ENCODE measurements at regions not wholly inside any gene's neighbourhood (a gene's known extent, or its start where the extent isn't known, plus 50 kb on each side); places are given as distances from the start of the nearest gene placed in this dataset.
"Not testable (repeated sequence)": the region's sequence is repeated elsewhere in the genome, so short reads cannot be mapped to it uniquely, and the experiment has no call there.

- Mint-ChIP-seq H3K4me3 (no peak overlapping the region), H3K4me1 (no peaks in the 10 kb centered on the region), H3K27ac (no peak overlapping the region), H3K27me3 (no peaks in the 10 kb centered on the region), H3K9me3 (no peaks in the 10 kb centered on the region), H3K36me3 (no peaks in the 10 kb centered on the region)
Measured at GRCh38 chr3:10682692-10683091, 133.3 kb upstream of the SLC6A11 start.

GRCh38 chr3:10683106-10683505 lies 132.9 kb upstream of the SLC6A11 start:
- Mint-ChIP-seq H3K4me1 (no peaks in the 10 kb centered on the region), H3K27me3 (no peaks in the 10 kb centered on the region), H3K36me3 (no peaks in the 10 kb centered on the region), H3K27ac (no peak overlapping the region), H3K4me3 (no peak overlapping the region), H3K9me3 (no peaks in the 10 kb centered on the region)

GRCh38 chr3:10688126-10688525 lies 127.9 kb upstream of the SLC6A11 start:
- no peaks in the 10 kb centered on the region for H3K4me1 Mint-ChIP-seq
- H3K9me3 Mint-ChIP-seq, result no peaks in the 10 kb centered on the region
- no peak overlapping the region for H3K4me3 Mint-ChIP-seq
- H3K27ac Mint-ChIP-seq, result no peak overlapping the region
- H3K27me3 Mint-ChIP-seq, result peaks cover 4% of the 10 kb centered on the region
- H3K36me3 Mint-ChIP-seq, result peaks cover 2% of the 10 kb centered on the region

- Mint-ChIP-seq H3K4me1 (no peaks in the 10 kb centered on the region), H3K36me3 (peaks cover 2% of the 10 kb centered on the region), H3K4me3 (no peak overlapping the region), H3K27ac (no peak overlapping the region), H3K27me3 (peaks cover 4% of the 10 kb centered on the region), H3K9me3 (no peaks in the 10 kb centered on the region)
Measured at GRCh38 chr3:10688548-10689172, 127.4 kb upstream of the SLC6A11 start.

GRCh38 chr3:10692039-10692622 lies 123.9 kb upstream of the SLC6A11 start:
- Mint-ChIP-seq H3K9me3 (no peaks in the 10 kb centered on the region), H3K27me3 (peaks cover 10% of the 10 kb centered on the region), H3K27ac (no peak overlapping the region), H3K4me1 (no peaks in the 10 kb centered on the region), H3K4me3 (no peak overlapping the region), H3K36me3 (peaks cover 2% of the 10 kb centered on the region)

GRCh38 chr3:10693457-10693856 lies 122.6 kb upstream of the SLC6A11 start:
- peaks cover 16% of the 10 kb centered on the region for H3K27me3 Mint-ChIP-seq
- peaks cover 2% of the 10 kb centered on the region for H3K36me3 Mint-ChIP-seq
- H3K9me3 Mint-ChIP-seq, result no peaks in the 10 kb centered on the region
- H3K4me1 Mint-ChIP-seq, result no peaks in the 10 kb centered on the region
- H3K4me3 Mint-ChIP-seq, result no peak overlapping the region
- no peak overlapping the region for H3K27ac Mint-ChIP-seq

- peaks cover 2% of the 10 kb centered on the region for H3K36me3 Mint-ChIP-seq
- H3K27me3 Mint-ChIP-seq, result peaks cover 21% of the 10 kb centered on the region
- H3K4me1 Mint-ChIP-seq, result no peaks in the 10 kb centered on the region
- no peak overlapping the region for H3K4me3 Mint-ChIP-seq
- H3K9me3 Mint-ChIP-seq, result no peaks in the 10 kb centered on the region
- no peak overlapping the region for H3K27ac Mint-ChIP-seq
Measured at GRCh38 chr3:10694179-10694578, 121.8 kb upstream of the SLC6A11 start.

- H3K36me3 Mint-ChIP-seq, H3K4me1 Mint-ChIP-seq, H3K9me3 Mint-ChIP-seq, H3K27ac Mint-ChIP-seq, H3K4me3 Mint-ChIP-seq: not testable (repeated sequence)
- H3K27me3 Mint-ChIP-seq, result peaks cover 22% of the 10 kb centered on the region
Measured at GRCh38 chr3:10695186-10695585, 120.8 kb upstream of the SLC6A11 start.

- Mint-ChIP-seq H3K4me3 (no peak overlapping the region), H3K27ac (no peak overlapping the region), H3K9me3 (no peaks in the 10 kb centered on the region), H3K27me3 (peaks cover 26% of the 10 kb centered on the region), H3K4me1 (no peaks in the 10 kb centered on the region), H3K36me3 (peaks cover under 1% of the 10 kb centered on the region)
Measured at GRCh38 chr3:10695595-10696285, 120.3 kb upstream of the SLC6A11 start.

- Mint-ChIP-seq H3K9me3 (peaks cover 0 to 1% (median 0%) of the 10 kb centered on the region in 3 donors), H3K4me3 (no peak overlapping the region), H3K27me3 (peaks cover 25% of the 10 kb centered on the region), H3K4me1 (peaks cover 0 to 2% (median 0%) of the 10 kb centered on the region in 3 donors), H3K36me3 (peaks cover 3% of the 10 kb centered on the region), H3K27ac (no peak overlapping the region)
Measured at GRCh38 chr3:10697918-10698317, 118.1 kb upstream of the SLC6A11 start.

- Mint-ChIP-seq H3K4me1 (peaks cover 0 to 6% (median 2%) of the 10 kb centered on the region in 3 donors), H3K4me3 (no peak overlapping the region), H3K27me3 (peaks cover 48% of the 10 kb centered on the region)
Measured at GRCh38 chr3:10700821-10701220, 115.2 kb upstream of the SLC6A11 start.

GRCh38 chr3:10702961-10703740 lies 112.9 kb upstream of the SLC6A11 start:
- Mint-ChIP-seq H3K36me3 (peaks cover 3% of the 10 kb centered on the region), H3K27ac (no peak overlapping the region), H3K27me3 (peaks cover 52% of the 10 kb centered on the region), H3K9me3 (peaks cover 0 to 1% (median 0%) of the 10 kb centered on the region in 3 donors), H3K4me3 (no peak overlapping the region), H3K4me1 (peaks cover 2 to 8% (median 5%) of the 10 kb centered on the region in 3 donors)

More at GRCh38 chr3:10700821-10701220, 115.2 kb upstream of the SLC6A11 start:
- Mint-ChIP-seq H3K9me3 (peaks cover 0 to 1% (median 0%) of the 10 kb centered on the region in 3 donors), H3K27ac (no peak overlapping the region), H3K36me3 (peaks cover 3% of the 10 kb centered on the region)

- peaks cover 5% of the 10 kb centered on the region for H3K36me3 Mint-ChIP-seq
- peaks cover 55% of the 10 kb centered on the region for H3K27me3 Mint-ChIP-seq
- H3K4me1 Mint-ChIP-seq, result peaks cover 2 to 8% (median 5%) of the 10 kb centered on the region in 3 donors
- H3K27ac Mint-ChIP-seq, result no peak overlapping the region
- H3K4me3 Mint-ChIP-seq, result no peak overlapping the region
- peaks cover 0 to 1% (median 0%) of the 10 kb centered on the region in 3 donors for H3K9me3 Mint-ChIP-seq
Measured at GRCh38 chr3:10703875-10704274, 112.2 kb upstream of the SLC6A11 start.

- peaks cover 59% of the 10 kb centered on the region for H3K27me3 Mint-ChIP-seq
- H3K36me3 Mint-ChIP-seq, result peaks cover 3% of the 10 kb centered on the region
- H3K9me3 Mint-ChIP-seq, result peaks cover 0 to 3% (median 0%) of the 10 kb centered on the region in 3 donors
- peaks cover 0 to 8% (median 5%) of the 10 kb centered on the region in 3 donors for H3K4me1 Mint-ChIP-seq
- H3K4me3 Mint-ChIP-seq, result no peak overlapping the region
- no peak overlapping the region for H3K27ac Mint-ChIP-seq
Measured at GRCh38 chr3:10706156-10706739, 109.8 kb upstream of the SLC6A11 start.

All from IgD-negative memory B cell (primary cell).